ENCODE measurements at regions not wholly inside any gene's neighbourhood (a gene's known extent, or its start where the extent isn't known, plus 50 kb on each side); places are given as distances from the start of the nearest gene placed in this dataset.
"Not testable (repeated sequence)": the region's sequence is repeated elsewhere in the genome, so short reads cannot be mapped to it uniquely, and the experiment has no call there.

DNA sequence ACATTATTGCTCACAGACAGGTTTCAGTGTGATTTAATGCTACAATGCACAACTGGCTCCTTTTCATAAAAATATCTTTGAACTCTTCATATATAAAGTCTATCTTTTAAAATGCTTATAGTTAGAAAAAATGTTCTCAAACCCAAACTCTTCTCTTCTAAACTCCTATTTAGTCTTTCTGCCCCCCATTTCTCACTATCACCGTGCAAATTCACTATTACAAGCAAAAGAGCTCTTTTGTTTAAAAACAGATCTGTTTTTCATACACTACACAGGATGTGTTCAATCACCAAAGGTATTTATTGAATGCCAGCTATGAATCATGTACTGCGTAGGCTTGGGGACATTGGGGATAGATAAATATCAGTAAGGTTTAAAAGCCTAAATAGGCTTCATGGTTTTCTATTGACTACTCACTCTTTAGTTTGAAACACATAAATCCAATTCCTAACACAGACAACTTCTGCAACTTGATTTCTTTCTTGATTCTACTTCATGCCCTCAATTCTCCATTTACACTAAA lies 692.3 kb downstream of the C12orf50 start:
- no peak for DNase-seq (ENCODE audit: low read depth, low spot score)

DNA sequence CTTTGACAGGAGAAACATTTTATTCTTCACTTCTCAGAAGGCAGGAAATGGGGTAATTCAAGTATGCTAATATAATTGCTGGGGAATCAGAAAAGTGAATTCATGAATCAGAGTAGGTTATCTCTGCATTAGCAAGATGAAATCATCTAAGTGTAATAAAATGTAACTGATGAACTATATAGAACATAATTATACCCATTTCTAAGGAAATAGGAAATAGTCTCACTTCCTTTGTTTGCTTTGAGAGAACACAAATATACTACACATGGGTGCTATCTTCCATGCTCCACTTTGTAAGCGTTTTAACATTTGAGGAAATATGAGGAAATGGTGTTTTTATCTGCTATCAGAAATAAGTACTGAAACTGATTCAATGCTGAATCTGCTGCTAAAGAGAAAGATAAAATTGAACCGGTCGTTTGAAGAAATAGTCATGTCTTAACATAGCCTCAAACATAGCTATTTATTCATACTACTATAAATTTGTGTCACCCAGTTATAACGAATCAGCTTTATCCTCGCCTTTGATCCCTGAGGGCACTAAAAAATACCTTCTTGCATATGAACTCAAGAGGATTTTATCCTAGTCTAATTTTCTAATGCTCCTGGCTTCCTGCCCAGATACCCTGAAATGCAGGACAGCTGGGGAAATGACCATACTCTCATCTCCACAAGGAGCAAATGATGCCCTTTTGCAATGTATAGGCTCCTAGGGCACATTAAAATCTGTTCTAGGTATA lies 696.0 kb downstream of the C12orf50 start:
- DNase-seq (ENCODE audit: low read depth, low spot score), result no peak

DNA sequence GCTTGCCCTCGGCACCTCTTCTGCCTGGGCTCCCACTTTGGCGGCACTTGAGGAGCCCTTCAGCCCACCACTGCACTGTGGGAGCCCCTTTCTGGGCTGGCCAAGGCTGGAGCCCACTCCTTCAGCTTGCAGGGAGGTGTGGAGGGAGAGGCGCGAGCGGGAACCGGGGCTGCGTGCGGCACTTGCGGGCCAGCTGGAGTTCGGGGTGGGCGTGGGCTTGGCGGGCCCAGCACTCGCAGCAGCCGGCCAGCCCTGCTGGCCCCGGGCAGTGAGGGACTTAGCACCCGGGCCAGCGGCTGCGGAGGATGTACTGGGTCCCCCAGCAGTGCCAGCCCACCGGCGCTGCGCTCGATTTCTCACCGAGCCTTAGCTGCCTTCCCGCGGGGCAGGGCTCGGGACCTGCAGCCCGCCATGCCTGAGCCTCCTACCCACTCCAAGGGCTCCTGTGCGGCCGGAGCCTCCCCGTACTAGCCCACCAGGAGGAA lies 699.1 kb downstream of the C12orf50 start:
- not testable (repeated sequence) for DNase-seq (ENCODE audit: low read depth, low spot score)

DNA sequence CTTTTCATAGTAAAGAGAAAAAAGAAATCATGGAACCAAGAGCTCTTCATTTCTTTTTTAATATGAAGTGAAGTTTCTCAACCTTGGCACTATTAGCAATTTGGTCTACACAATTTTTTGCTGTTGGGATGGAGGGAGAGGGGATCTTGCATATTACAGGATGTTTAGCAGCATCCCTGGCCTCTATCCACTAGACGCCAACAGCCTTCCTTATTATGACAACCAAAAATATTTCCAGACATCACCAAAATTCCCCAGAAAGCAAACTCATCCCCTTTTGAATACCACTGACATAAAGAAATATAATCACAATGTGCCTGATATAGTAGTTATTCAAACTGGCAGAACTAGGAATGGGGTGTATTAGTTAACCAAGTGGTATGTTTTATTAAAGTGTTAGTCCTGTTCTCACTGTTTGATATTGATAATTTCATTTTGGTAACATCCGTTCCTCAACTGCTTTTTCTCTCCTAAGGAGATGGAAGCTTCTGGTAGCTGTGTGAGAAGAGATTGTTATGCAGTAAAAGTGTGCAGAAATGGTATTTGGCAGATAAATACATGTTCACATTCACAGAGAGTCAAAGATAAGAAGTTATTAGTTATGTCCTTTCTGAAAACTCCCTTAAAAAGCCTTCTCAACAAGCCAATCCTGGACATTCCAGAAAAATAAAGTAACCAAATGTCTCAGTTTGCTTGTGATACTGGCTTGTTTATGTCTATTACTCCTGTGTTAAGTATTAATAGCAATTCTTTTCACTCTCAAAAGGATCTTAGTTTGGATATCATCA lies 699.9 kb downstream of the C12orf50 start:
- DNase-seq (ENCODE audit: low read depth, low spot score), result no peak

DNA sequence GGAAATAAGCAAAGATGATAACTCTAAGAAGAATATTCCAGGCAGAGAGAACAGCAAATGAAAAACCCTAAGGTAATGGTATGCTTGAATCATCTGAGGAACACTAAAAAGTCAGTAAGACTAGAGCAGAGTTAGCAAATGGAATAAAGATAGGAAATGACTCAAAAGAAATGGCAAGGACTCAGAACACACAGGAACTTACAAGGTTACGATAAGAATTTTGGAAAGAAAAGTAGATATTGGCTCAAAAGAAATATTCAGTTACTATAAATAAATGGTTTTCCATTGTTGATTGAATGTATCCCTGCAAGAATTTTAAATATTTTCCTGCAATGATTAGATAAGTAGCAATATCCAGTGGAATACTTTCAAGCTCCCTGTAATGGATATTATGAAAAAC lies 705.8 kb downstream of the C12orf50 start:
- DNase-seq (ENCODE audit: low read depth, low spot score), result no peak

DNA sequence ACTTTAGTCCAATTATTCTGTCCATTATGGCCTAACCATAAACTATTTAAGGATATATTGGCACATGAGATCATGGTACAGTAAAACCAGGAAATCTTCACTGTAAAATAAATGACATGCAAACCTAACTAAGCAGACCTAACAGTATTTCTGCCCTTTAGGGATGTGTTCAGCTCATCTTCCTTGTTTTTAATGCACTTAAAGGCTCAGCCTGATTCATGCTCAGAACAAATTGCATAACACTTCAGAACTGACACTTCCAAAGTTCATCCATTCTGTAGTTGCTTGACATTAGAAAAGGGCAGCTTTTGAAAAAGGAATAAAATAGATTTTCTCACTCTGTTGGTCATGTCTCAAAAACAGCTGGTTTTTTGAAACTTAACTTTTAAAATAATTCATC lies 708.5 kb downstream of the C12orf50 start:
- DNase-seq (ENCODE audit: low read depth, low spot score), result no peak

DNA sequence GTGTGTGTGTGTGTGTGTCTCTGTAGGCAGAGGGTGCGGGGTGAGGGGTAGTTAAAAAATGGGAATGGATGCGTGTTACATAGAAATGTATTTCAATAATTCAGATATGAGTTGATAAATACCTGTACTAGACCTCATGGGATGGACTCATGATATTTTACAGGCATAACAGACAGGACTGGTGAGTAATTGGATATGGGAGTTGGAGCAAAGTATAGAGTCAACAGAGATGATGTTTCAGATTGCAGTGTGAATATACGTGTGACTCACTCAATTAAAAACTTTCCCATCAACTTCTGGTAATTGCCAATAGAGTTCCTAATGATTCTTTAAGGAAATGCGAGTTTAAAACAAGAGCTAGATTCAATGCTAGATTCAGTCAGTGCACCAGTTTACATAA lies 711.9 kb downstream of the C12orf50 start:
- DNase-seq (ENCODE audit: low read depth, low spot score), result no peak

DNA sequence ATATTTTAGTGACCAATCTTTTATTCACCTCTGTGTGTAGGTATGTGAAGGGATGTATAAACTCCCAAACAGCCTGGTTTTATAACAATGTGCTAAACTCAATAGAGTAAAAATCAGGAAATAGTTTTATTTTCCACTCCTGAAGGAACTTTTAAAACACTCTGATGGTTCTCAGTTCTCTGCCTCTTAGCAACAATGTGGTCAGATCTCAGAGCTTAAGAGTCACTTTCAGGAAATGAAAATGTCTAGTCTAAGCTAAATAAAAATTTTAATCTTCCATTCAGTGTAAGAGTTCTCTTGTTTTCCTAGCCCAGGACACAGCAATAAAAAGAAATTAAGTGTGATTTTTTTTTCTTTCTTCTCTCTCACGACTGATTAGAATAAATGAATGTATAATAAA lies 718.0 kb downstream of the C12orf50 start:
- DNase-seq (ENCODE audit: low read depth, low spot score), result no peak

DNA sequence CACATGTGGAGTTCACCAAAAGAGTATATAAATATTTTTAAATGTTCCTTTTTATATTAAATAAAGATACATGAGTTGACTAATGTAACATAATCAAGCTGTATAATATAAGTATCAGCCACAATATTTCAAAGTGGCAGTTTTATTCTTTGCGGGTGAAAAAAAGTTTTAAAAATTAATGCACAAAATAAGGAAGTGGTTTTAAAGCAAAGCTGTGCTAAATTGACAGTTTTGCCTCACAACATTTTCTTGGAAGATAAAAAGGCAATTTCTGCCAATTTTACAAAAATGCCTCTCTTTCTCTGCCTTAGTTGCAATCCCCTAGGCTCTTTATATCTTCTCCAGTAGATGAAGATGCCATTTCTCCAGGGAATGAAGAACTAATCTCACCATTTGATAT lies 719.1 kb downstream of the C12orf50 start:
- no peak for DNase-seq (ENCODE audit: low read depth, low spot score)

DNA sequence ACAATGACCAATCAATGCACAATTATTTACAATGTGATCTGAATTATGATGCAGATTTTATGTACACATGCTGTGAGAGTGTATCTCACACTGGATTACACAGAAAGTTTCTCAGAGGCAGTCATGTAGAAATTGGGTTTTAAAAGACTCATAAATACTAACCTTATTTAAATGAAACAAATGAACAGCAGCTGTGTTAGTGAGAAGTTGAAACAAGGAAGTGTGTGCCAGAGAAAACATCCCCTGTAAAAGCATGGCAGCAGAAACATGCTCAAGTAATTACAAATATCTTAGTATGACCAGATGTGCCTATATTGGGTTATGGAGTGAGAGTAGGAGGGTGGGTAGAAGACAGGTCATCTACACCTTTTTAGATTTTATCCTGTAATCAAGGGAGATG lies 723.7 kb downstream of the C12orf50 start:
- no peak for DNase-seq (ENCODE audit: low read depth, low spot score)

DNA sequence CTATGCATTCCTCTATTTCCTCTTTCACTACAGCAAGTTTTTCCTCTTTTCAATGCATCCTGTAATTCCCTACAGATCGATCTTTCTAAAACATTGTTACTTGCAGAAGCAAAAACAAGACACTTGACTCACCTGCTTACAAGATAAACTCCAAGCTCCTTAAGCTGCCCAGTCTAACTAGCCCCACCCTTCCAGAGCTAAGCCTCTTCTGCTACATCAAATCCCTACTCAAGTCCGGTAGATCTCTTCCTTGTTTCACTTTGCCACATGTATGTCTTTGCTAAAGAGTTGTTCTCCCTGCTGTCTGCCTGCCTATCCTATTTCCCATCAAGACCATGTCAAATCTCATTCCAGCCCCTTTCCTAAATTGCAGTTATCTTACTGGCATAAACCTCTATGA lies 724.8 kb downstream of the C12orf50 start:
- DNase-seq (ENCODE audit: low read depth, low spot score), result no peak

DNA sequence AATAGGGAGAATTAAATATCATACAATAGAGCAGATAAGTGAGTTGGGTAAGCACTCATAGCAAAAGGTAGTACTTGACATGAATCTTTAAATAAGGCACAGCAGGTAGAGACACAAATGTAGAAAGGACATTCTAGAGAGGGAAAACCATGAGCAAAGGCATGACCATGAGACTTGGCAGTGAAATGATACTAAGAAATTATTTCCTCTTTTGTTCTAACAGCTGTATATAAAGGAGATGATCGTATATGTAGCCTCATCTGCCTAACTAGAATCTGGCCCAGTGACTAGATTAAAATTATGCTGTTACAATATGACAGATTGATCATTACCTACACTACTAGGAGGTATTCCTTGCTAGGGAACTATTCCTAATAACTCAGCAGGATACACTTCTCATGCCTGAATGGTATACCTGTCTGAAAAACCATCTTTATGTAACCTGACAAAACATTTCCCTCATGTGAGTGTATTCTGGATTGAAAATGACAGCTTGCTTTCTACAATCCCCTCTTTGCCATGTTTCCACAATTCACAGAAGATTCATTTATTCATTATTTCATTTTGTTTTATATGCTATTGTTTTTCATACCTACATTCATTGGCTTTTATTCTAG lies 725.7 kb downstream of the C12orf50 start:
- DNase-seq (ENCODE audit: low read depth, low spot score), result no peak

DNA sequence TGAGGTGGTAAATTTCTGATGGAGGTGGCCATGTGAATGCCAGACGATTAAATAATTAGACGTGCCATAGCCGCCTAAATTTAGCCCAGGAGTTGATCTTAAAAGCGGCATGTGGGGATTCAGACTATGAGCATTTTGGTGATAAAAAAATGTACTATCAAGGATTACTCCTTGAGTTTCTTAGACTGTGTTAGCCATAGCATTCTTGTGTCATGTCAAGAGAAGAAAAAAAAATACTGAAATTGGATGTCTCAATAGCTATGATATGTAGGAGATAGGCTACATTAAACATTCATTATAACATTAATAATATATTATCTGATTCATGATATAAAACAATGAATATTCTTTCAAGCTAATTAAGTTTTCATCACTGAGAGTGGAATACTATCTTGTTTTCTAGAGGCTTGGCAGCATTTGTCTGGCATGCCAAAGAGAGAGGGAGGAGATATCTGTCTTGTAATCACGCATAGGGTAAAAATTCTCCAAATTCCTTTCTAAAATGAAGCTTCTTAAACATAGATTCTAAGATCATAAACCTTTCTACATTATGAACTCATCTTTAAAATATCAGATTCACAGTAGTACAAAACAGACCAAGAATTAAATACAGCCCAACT lies 727.0 kb downstream of the C12orf50 start:
- DNase-seq (ENCODE audit: low read depth, low spot score), result no peak

DNA sequence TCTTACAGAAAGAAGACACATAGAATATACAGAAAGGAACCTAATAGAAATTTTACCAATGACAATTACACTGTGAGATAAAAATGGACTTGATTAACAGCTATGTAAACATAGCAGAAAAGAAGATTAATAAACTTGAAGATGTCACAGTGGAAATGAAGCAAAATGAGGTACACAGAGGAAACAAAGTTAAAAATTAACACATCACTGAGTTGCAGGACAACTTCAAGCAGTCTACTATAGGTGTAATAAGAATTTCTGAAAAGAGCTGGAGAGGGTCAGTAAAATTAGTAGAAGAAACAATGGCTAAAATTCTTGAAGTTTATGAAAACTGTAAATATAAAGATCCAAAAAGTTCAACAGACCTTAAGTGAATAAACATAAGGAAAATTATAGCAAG lies 738.7 kb downstream of the C12orf50 start:
- DNase-seq (ENCODE audit: low read depth, low spot score), result no peak

DNA sequence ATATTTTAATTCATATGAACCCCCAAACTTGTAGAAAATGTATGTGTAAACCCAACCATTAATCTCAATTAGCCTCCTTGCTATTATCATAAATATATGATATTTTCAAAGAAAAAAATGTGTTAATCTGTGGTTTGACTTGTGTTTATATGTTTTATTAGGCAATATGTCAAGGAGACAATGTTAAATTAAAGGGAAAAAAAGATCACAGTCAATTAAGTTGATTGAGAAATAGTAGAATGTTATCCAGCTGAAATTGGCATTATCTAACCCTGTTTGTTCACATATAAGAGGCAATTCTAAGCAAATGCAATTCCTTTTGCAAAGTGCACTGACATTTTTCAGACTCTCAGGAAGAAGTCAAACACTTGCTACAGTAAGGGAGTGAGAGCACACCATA lies 745.3 kb downstream of the C12orf50 start:
- DNase-seq (ENCODE audit: low read depth, low spot score), result no peak

DNA sequence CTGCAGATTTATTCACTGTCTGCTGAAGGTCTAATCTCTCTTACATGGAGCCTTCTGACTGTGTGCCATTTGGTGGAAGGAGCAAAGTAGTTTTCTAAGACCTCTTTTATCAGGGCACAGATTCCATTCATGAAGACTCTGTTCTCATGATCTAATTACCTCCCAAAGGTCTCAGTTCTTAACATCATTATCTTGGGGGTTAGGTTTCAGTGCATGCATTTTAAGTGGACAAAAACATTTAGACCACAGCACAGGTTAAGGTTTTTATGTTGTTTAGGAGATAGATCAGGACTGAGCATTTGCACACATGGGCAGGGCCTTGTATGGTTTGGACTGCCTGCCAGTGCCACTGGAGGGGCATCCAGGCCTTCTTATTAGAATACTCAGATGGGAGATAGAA lies 746.1 kb downstream of the C12orf50 start:
- no peak for DNase-seq (ENCODE audit: low read depth, low spot score)

DNA sequence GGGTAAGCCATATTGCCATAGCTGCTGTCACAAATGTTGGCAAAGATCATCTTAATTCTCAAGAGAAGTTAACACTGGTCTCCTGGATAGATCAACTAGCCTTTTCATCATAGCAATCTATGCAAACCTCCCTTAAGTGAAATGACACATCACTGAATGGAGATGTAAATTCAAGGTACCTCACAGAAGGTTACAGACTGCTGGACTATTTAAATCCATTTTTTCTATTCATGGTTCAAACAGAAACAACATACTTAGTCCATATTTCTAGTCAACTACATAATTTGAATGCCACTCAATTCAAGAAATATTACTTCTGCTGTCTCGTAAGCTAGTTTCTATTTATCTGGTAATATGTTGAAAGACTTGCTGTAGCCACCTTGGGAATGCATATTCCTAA lies 748.3 kb downstream of the C12orf50 start:
- DNase-seq (ENCODE audit: low read depth, low spot score), result no peak

DNA sequence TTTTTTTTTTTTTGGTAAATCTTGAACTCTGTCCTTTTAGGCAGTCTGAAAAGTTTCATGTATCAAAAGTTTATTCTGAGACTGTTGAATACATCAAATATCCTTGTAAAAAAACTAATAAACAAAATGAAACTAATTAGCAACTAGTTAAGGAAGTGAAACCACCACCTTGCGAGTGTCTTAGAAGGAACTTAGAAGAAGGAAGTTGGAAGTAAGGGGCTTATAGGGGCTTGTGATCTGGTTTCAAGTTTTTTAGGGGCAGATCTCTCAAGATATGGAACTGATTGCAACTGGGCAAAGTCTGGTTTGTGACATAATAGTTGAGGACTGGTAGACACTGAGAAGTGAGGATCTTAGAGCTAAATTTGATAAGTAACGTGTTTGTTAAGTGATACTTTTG lies 748.8 kb downstream of the C12orf50 start:
- no peak for DNase-seq (ENCODE audit: low read depth, low spot score)

DNA sequence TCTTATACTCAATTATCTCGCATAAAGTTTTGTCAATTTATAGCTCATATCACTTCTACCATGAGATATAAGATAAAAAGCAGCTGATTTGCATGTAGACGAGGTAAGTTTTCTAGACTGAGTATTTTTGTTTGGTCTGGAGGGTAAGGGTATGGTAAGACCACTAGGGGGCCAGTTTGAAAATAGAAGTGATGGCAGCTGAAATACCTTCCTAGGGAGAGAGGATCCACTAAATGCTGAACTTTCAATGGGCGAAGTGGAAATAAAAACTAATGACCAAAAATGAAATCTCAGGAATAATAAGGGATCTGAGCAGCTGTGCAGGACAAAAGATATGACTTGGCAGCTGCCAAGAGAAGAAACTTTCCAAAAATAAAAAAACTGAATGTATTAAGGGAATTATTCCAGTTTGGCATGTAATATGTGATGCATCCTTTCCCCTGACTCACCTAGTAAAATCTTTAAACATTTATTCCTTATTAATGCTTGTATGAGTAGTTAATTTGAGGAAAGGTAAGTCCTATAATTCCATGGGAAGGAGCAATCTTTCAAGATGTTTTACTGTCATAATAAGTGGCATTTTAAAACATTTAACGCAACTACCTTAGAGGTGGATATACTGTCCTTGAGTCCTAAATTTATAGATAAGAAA lies 754.5 kb downstream of the C12orf50 start:
- no peak for DNase-seq (ENCODE audit: low read depth, low spot score)

DNA sequence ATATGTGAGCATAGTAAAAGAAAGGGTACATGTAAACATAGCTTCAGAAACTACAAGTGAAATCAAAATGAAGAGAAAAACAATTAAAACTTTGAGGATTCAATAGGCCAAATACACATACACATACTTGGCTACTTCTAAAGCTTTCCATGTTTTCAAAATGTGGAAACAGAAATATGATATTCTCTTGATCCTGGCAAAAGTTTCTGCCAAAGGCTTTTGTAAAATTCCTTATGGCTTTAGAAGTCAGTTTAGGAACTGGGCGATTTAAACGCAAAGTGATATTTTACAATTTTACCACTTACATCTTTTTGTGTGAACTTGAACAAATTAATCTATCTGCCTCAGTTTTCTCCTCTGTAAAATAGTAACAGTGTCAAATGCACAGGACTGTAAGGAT lies 756.4 kb downstream of the C12orf50 start:
- DNase-seq (ENCODE audit: low read depth, low spot score), result no peak

DNA sequence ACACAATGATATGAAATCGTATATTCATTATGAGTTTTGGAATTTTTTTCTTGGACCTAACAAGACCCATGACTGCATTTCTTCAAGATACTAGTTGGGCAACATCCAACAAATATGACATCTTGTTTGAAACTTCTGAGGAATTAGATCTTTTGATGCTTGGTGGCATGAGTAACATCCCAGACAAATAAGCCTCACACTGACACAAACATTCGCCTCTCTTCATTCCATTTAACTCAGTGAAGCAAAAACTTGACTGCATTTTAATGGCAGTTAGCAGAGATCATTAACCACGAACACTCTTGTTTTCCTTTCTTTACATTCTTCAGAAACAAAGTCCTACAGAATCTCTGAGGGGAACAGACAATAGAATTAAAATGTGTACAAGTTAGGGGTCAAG lies 758.3 kb downstream of the C12orf50 start:
- no peak for DNase-seq (ENCODE audit: low read depth, low spot score)

DNA sequence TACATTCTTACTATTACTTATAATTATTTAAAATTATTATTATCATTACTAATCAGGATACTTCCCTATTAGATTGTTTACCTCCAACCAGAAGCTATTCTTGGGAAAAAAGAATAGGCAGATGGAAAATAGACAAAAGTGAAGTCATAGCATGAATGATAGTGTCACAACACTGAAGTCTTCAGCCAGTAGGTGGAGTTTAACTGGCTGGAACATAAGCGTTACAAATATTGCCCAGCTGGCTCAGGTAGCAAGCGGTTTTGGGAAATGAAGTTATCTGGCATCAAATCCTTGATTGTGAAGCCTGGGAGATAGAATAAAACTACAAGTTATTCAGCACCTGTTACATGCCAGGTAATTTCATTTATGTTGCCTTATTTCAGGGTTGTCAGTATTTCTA lies 762.9 kb downstream of the C12orf50 start:
- DNase-seq (ENCODE audit: low read depth, low spot score), result no peak
